Large intestine (tissue), 3 donors: ENCODE measurements at regions not wholly inside any gene's neighbourhood (a gene's known extent, or its start where the extent isn't known, plus 50 kb on each side); places are given as distances from the start of the nearest gene placed in this dataset.
"Not testable (repeated sequence)": the region's sequence is repeated elsewhere in the genome, so short reads cannot be mapped to it uniquely, and the experiment has no call there.

Experiments used
- DNase-seq, 2 donors: peaks; one replicate each; pipeline versions ENCODE4 v3.0.0 to v3.0.0-alpha.2; 2013
- H3K27ac ChIP-seq: one replicate; pipeline ENCODE4 v1.5.1; 2013; ENCODE audit warnings: low read length
- H3K27me3 ChIP-seq: 2 replicates; pipeline ENCODE4 v1.6.1; 2013; ENCODE audit warnings: low read length; ENCODE audit not compliant: control insufficient read depth, insufficient read depth
- H3K36me3 ChIP-seq: 2 replicates; pipeline ENCODE4 v1.6.1; 2013; ENCODE audit warnings: low read length; ENCODE audit not compliant: control insufficient read depth, insufficient read depth
- H3K4me1 ChIP-seq: one replicate; pipeline ENCODE4 v1.6.1; 2013; ENCODE audit warnings: low read length; ENCODE audit not compliant: control insufficient read depth, insufficient read depth
- H3K4me3 ChIP-seq: one replicate; pipeline ENCODE4 v1.5.1; 2013; ENCODE audit warnings: low read length
- H3K9me3 ChIP-seq: one replicate; pipeline ENCODE4 v1.6.1; 2013; ENCODE audit warnings: mild to moderate bottlenecking, low read depth, low read length, moderate library complexity; ENCODE audit not compliant: control insufficient read depth
- WGBS: methylation state at CpG from one replicate; pipeline ENCODE4 v1.1.5; 2013; ENCODE audit warnings: low lambda C conversion rate; ENCODE audit not compliant: insufficient coverage; 5-methylcytosine and 5-hydroxymethylcytosine counted together

- not testable (repeated sequence) for H3K4me1 ChIP-seq, H3K4me3 ChIP-seq, H3K36me3 ChIP-seq, H3K27ac ChIP-seq, H3K27me3 ChIP-seq, DNase-seq, H3K9me3 ChIP-seq
- WGBS: no CpG with 5 or more reads among the region's 1 CpG
Measured at GRCh38 chr5:97234380-97234779, 51.3 kb upstream of the RIOK2 start.

GRCh38 chr5:97242341-97242740 is 59.3 kb upstream of the RIOK2 start:
- no peaks in the 10 kb centered on the region for H3K4me1 ChIP-seq
- no CpG with 5 or more reads among the region's 3 CpGs for WGBS
- no peaks in the 10 kb centered on the region for H3K36me3 ChIP-seq
- H3K4me3 ChIP-seq: no peak overlapping the region
- no peaks in the 10 kb centered on the region for H3K9me3 ChIP-seq
- no peak overlapping the region for H3K27ac ChIP-seq
- no peaks in the 10 kb centered on the region for H3K27me3 ChIP-seq
- DNase-seq: no peak

GRCh38 chr5:97243353-97243752 is 60.3 kb upstream of the RIOK2 start:
- Histone ChIP-seq H3K4me1 (no peaks in the 10 kb centered on the region), H3K27me3 (no peaks in the 10 kb centered on the region), H3K4me3 (no peak overlapping the region), H3K9me3 (no peaks in the 10 kb centered on the region), H3K27ac (no peak overlapping the region), H3K36me3 (no peaks in the 10 kb centered on the region)
- WGBS: 62% methylated on average over 2 of the region's 2 CpGs
- peak in 1 of 2 donors; percentile 42 for DNase-seq

GRCh38 chr5:97245386-97245785 is 62.3 kb upstream of the RIOK2 start:
- no peak for DNase-seq
- no peaks in the 10 kb centered on the region for H3K4me1 ChIP-seq
- no peaks in the 10 kb centered on the region for H3K9me3 ChIP-seq
- H3K4me3 ChIP-seq: no peak overlapping the region
- WGBS: 100% methylated on average over 1 of the region's 9 CpGs
- H3K27ac ChIP-seq: no peak overlapping the region
- no peaks in the 10 kb centered on the region for H3K27me3 ChIP-seq
- no peaks in the 10 kb centered on the region for H3K36me3 ChIP-seq

- DNase-seq: peak in 1 of 2 donors; percentile 14
- H3K9me3 ChIP-seq: no peaks in the 10 kb centered on the region
- H3K4me3 ChIP-seq: no peak overlapping the region
- no peaks in the 10 kb centered on the region for H3K4me1 ChIP-seq
- no peak overlapping the region for H3K27ac ChIP-seq
- H3K36me3 ChIP-seq: no peaks in the 10 kb centered on the region
- no peaks in the 10 kb centered on the region for H3K27me3 ChIP-seq
Measured at GRCh38 chr5:97250113-97250512, 67.1 kb upstream of the RIOK2 start.

GRCh38 chr5:97266076-97266475 is 83.0 kb upstream of the RIOK2 start:
- H3K36me3 ChIP-seq: no peaks in the 10 kb centered on the region
- no peaks in the 10 kb centered on the region for H3K9me3 ChIP-seq
- DNase-seq: no peak
- no peaks in the 10 kb centered on the region for H3K4me1 ChIP-seq
- H3K4me3 ChIP-seq: no peak overlapping the region
- H3K27ac ChIP-seq: no peak overlapping the region
- H3K27me3 ChIP-seq: no peaks in the 10 kb centered on the region

GRCh38 chr5:97266576-97266975 is 83.5 kb upstream of the RIOK2 start:
- DNase-seq: no peak
- H3K27ac ChIP-seq: no peak overlapping the region
- no peaks in the 10 kb centered on the region for H3K36me3 ChIP-seq
- no CpG with 5 or more reads among the region's 5 CpGs for WGBS
- no peak overlapping the region for H3K4me3 ChIP-seq
- no peaks in the 10 kb centered on the region for H3K4me1 ChIP-seq
- H3K27me3 ChIP-seq: no peaks in the 10 kb centered on the region
- H3K9me3 ChIP-seq: no peaks in the 10 kb centered on the region

- no peaks in the 10 kb centered on the region for H3K36me3 ChIP-seq
- no peaks in the 10 kb centered on the region for H3K27me3 ChIP-seq
- WGBS: no CpG with 5 or more reads among the region's 3 CpGs
- H3K4me1 ChIP-seq: no peaks in the 10 kb centered on the region
- H3K4me3 ChIP-seq: no peak overlapping the region
- no peak for DNase-seq
- H3K9me3 ChIP-seq: no peaks in the 10 kb centered on the region
- no peak overlapping the region for H3K27ac ChIP-seq
Measured at GRCh38 chr5:97267767-97268166, 84.7 kb upstream of the RIOK2 start.

GRCh38 chr5:97276474-97277120 is 93.5 kb upstream of the RIOK2 start:
- no CpG with 5 or more reads among the region's 3 CpGs for WGBS
- Histone ChIP-seq H3K4me1 (no peaks in the 10 kb centered on the region), H3K9me3 (no peaks in the 10 kb centered on the region), H3K27me3 (no peaks in the 10 kb centered on the region), H3K36me3 (no peaks in the 10 kb centered on the region), H3K27ac (no peak overlapping the region), H3K4me3 (no peak overlapping the region)
- DNase-seq: no peak

- WGBS: no CpG with 5 or more reads among the region's 7 CpGs
Measured at GRCh38 chr5:97281257-97281656, 98.2 kb upstream of the RIOK2 start.

GRCh38 chr5:97297063-97297703 is 114.1 kb upstream of the RIOK2 start:
- Histone ChIP-seq H3K9me3 (peaks cover 5% of the 10 kb centered on the region), H3K4me3 (no peak overlapping the region), H3K27ac (no peak overlapping the region), H3K27me3 (no peaks in the 10 kb centered on the region), H3K4me1 (no peaks in the 10 kb centered on the region), H3K36me3 (no peaks in the 10 kb centered on the region)
- DNase-seq: peak; percentile 3 to 14
- WGBS: no CpG with 5 or more reads among the region's 5 CpGs

More at GRCh38 chr5:97281257-97281656, 98.2 kb upstream of the RIOK2 start:
- H3K36me3 ChIP-seq: no peaks in the 10 kb centered on the region
- H3K4me1 ChIP-seq: no peaks in the 10 kb centered on the region
- no peak overlapping the region for H3K4me3 ChIP-seq
- DNase-seq: no peak
- no peaks in the 10 kb centered on the region for H3K9me3 ChIP-seq
- H3K27ac ChIP-seq: no peak overlapping the region
- no peaks in the 10 kb centered on the region for H3K27me3 ChIP-seq
